Right lung (tissue), 2 donors: ENCODE measurements at regions not wholly inside any gene's neighbourhood (a gene's known extent, or its start where the extent isn't known, plus 50 kb on each side); places are given as distances from the start of the nearest gene placed in this dataset.

ENCODE experiments used
- DNase-seq, 2 donors: peaks; one replicate each; pipeline ENCODE4 v3.0.0-alpha.2; 2013

- no peak for DNase-seq
Observed at GRCh38 chr1:8115769-8116167, 89.7 kb upstream of the ERRFI1 start.

- no peak for DNase-seq
Observed at GRCh38 chr1:8115031-8115768, 89.1 kb upstream of the ERRFI1 start.

- no peak for DNase-seq
Observed at GRCh38 chr1:8113262-8114220, 87.4 kb upstream of the ERRFI1 start.

GRCh38 chr1:8112611-8113261 lies 86.6 kb upstream of the ERRFI1 start:
- no peak for DNase-seq

GRCh38 chr1:8111560-8111959 lies 85.5 kb upstream of the ERRFI1 start:
- DNase-seq, result no peak

- no peak for DNase-seq
Observed at GRCh38 chr1:8109216-8109615, 83.1 kb upstream of the ERRFI1 start.

- DNase-seq, result no peak
Observed at GRCh38 chr1:8107897-8108296, 81.8 kb upstream of the ERRFI1 start.

- no peak for DNase-seq
Observed at GRCh38 chr1:8104278-8105236, 78.4 kb upstream of the ERRFI1 start.

- no peak for DNase-seq
Observed at GRCh38 chr1:8097908-8098307, 71.8 kb upstream of the ERRFI1 start.

GRCh38 chr1:8097077-8097799 lies 71.1 kb upstream of the ERRFI1 start:
- DNase-seq, result no peak

- no peak for DNase-seq
Observed at GRCh38 chr1:8096105-8097011, 70.2 kb upstream of the ERRFI1 start.

GRCh38 chr1:8095584-8095983 lies 69.5 kb upstream of the ERRFI1 start:
- no peak for DNase-seq

GRCh38 chr1:8094481-8095241 lies 68.6 kb upstream of the ERRFI1 start:
- no peak for DNase-seq

- no peak for DNase-seq
Observed at GRCh38 chr1:8093221-8093980, 67.3 kb upstream of the ERRFI1 start.

GRCh38 chr1:8092657-8093056 lies 66.5 kb upstream of the ERRFI1 start:
- DNase-seq, result no peak

- DNase-seq, result no peak
Observed at GRCh38 chr1:8091691-8092090, 65.6 kb upstream of the ERRFI1 start.

GRCh38 chr1:8090241-8090702 lies 64.2 kb upstream of the ERRFI1 start:
- DNase-seq, result no peak
